ENCODE measurements at regions not wholly inside any gene's neighbourhood (a gene's known extent, or its start where the extent isn't known, plus 50 kb on each side); places are given as distances from the start of the nearest gene placed in this dataset.

DNA sequence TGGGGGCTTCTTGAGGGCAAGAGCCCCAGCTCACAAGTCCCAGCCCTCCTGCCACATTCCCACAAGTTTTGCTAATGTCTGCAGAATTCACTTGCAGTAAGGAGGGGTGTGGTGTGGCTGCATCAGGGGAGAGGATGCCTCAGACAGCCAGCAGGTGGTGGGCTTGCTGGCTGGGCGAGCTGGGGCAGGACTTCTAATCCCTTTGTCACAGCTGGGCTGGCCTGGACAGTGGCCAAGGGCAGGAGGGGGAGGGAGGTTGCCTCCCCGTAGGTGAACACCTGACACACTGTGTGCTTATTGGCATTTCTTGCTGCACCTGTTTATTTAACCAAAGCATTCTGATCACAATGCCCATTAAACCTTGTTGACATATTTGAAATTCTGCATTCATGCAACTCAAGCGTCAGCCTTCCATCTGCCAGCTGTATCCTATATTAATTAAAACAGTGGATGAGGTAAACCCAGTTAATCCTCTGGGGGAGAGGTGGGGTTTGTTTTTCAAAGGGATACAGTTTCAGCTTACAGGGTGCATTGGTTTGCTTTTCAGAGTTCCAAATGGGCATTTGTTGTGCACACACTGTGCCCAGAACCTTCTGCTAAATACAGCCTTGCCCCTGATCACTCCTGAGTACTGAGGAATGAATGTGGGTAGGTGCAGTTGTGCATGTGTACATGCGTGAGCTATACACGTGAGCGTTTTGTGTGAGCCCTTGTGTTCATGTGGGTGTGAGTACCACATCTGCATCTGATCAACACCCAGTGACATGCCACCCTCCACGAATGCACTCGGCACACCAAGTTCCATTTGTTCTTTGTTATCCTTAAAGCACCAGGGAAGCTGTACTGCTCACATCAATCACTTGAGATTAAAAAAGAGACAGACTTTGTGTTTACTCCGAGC is 268.7 kb downstream of the XXYLT1 start:
- peak; percentile 54 for DNase-seq

DNA sequence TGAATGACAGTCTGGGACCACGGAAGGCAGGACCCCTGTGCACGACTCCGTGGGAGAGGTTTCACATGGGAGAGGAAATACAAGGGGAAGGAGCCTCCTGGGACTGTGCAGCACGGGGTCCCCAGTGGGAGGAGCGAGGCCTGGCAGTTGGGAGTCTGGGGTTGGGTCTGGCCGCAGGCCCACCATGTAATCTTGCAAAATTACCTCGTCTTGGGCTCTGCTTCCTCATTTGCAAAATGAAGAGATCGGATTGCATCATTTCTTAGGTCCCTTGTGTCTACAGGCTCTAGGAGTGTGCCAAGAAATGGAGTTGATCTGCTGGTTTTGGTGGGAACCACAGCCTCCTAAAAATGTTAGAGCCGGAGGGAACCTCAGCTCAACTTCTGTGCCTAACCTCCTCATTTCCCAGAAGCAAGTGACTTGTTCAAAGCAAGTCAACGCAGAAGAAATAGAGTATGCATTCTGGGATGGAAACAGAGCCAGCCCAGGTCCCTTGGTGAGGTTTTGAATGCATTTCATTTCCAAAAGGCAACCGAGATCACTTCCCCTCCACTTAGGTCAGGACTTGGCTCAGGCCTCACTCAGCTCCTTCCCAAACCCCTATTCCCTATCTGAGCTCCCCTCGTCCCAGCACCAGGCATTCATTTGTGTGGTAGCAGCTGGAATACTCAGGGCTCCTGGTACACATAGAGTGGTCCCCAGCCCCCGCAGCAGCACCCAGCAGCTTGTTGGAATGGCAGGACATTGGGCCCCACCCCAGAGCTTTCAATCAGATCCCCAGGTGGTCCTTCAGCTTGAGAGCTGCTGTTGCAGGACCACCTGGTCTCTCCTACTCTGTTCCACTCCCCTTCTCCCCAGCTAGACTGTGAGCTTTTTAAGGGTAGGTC is 267.7 kb downstream of the XXYLT1 start:
- DNase-seq: peak; percentile 32

DNA sequence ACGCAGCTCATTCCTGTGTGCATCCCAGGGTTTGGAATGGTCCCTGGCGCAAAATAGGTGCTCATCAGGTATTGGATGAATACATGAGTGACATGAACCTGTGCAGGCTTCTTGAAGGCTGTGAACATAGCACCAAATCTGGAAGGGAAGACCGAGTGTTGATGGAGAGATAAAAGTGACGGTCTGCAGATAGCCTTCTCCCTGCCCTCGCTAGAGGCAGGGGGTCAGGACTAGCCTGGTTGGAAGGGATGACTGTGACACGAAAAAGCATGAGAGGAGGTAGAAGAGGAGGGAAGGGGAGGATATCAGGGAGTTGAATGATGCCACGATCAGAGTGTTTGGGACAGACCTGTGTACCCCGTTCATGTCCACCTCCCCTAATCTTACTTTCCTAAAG is 267.1 kb downstream of the XXYLT1 start:
- DNase-seq: peak; percentile 37

DNA sequence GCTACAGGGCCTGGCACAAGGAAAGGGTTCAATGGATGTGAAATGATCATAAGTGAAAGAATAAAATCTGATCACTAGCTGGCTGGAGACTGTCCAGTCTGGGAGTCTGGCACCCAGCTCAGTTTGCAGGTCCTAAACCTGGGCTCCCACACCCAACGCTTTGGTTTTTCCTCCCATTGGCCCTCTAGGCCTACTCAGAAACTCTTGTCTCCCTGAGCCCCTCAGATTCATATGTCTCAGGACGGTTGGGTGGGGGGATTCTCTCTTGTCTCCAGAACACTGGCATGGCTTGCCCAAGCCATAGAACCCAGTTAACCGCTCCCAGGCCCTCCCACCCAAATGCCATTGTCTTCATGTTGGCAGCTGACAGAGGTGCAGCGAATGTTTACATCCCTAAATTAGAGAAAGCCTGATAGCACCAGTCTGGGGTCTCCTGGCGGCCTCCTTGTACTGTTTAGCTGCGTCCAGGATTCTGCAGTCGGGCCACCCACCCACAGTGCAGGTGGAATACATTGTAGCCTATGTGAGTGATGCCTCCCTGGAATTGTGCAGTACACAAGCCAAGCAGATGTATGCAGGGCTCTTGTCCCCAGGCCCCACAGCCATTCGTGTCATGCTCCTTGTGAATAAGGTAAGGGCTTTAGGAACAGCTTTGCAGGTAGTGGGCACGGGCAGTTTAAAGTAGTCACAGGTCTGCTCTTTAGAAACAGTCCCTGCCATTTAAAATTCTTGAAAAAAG is 266.3 kb downstream of the XXYLT1 start:
- peak; percentile 37 for DNase-seq

- DNase-seq: peak; percentile 21
Observed at GRCh38 chr3:195005251-195005620, 265.7 kb downstream of the XXYLT1 start.

DNA sequence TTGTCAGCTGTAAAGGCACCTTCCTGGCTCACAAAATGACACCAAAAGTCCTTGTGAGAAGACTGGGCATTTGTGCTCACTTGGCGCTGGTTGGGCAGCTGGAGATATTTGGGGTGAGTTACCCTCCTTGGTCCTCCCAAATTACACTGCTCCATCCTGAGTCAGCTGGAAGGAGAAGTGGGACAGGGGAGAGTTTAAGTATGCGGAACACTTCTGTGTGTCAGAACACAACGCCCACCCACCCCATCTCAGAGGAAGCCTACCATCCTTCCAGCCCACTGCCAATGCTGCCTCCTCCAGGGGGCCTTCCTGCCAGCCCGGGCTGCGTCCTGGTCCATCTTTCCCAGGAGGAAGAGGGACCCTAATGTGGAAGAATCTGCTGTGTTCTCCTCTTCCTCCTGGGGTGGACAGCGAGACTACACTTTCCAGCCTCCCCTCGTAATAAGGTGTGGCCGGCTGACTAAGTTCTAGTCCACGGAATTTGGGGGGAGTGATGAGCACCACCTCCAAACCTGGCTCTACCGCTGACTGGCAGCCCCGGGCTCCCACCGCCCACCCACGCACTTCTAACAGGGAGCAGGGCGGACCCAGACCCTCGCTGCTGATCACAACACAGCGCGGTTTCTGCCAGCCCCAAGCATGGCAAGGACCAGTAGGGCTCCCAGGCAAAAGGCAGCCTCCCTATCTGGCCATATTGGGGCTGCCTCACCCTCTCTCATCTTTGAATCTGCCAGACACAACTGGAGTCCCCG is 265.0 kb downstream of the XXYLT1 start:
- peak; percentile 42 for DNase-seq

- DNase-seq: no peak
Observed at GRCh38 chr3:195007151-195007550, 263.8 kb downstream of the XXYLT1 start.

- no peak for DNase-seq
Observed at GRCh38 chr3:195007766-195008165, 263.2 kb downstream of the XXYLT1 start.

DNA sequence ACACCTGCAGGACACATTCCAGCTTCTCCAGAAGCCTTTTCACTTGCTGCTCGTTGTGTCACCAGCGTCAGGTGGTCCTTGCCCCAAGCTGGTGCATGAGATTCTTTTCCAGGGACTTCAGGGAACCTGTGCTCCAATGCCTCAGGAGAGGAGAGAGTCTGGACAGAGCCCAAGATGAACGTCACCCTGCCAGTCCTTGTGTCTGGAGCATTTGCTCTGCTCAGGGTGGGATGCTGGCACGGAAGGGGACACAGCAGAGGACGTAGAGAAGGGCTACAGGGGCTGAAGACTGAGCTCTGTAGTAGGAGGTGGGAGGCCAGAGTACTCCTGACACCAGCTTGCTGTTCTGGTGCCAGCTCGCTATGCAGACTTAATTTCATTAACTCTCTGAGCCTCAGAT is 262.1 kb downstream of the XXYLT1 start:
- DNase-seq: no peak

DNA sequence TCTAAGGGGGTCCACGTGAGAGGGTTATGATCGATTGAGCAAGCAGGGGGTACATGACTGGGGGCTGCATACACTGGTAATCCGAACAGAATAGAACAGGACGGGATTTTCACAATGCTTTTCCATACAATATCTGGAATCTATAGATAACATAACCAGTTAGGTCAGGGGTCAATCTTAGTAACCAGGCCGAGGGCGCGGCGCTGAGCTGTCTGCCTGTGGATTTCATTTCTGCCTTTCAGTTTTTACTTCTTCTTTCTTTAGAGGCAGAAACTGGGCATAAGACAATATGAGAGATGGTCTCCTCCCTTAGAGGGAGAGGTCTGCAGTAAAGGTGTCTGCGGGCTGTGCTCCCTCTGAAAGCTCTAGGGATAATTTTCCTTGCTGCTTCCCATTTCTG is 261.3 kb downstream of the XXYLT1 start:
- DNase-seq: no peak

GRCh38 chr3:195010551-195011100 is 260.3 kb downstream of the XXYLT1 start:
- DNase-seq: no peak

DNA sequence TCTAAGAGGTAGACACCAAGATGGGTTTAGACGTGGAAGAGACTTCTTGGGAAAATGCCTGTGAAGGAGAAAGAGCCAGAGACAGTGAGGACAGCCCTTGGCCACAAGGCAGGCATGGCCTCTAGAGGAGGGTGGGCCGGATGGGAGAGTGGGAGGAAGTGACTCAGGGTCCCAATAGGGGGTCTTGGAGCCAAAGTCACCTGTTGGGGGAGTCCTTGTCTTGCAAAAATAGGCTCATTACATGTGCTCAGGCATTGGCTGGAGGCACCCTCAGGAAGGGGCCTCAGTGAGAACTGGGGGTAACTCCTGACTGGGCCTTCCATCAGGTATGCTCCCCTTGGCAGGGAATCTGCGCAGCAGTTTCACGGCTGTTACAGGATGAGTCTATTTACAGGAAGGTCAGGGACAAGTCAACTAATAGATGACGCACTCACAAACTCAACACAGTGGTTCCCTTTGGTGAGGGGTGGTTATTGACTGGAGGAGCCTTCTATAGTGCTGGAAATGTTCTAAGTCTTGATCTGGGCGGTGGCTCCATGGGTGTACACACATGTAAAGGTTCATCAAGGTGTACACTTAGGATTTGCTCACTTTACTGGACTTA is 259.6 kb downstream of the XXYLT1 start:
- DNase-seq: no peak

DNA sequence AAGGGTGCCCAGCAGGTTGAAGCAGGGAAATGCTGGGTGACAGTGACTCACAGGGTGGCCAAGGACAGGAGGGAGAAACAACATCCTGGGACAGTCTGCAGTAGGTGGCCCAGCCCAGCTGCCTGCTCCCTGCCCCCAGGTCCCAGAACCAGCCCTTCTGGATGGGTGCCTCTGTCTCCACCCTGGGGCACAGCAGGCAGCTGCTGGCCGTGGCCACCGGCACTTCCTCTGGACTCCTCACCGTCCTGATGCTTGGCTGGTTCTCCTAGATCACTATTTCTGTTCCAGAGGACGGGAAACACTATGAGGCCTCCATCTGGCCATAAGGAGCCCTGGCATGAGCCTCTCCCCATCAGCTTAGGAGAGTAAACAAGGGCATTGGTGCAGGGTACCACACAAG is 258.9 kb downstream of the XXYLT1 start:
- DNase-seq: no peak

GRCh38 chr3:195012571-195012970 is 258.4 kb downstream of the XXYLT1 start:
- peak; percentile 47 for DNase-seq

GRCh38 chr3:195013411-195014361 is 257.3 kb downstream of the XXYLT1 start:
- DNase-seq: no peak

GRCh38 chr3:195015021-195015420 is 255.9 kb downstream of the XXYLT1 start:
- DNase-seq: peak; percentile 40

DNA sequence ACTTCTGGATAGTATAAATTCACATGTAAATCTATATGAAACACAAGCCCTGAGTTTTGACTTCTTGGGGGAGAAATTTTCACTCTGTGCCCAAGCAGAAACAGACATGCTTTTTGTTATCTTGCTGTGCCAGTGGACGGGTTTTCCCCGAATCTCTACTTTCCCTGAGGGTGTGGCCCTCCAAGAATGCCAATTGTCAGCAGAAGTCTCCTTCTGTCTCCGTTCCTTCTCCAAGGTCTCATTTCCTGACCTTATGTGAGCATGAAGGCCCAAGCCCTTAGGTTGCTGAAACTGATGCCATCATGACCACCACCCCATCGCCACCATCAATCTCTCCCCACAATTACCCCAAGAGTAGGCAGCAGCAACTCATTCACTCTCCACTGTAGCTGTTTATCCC is 253.8 kb downstream of the XXYLT1 start:
- no peak for DNase-seq
